Endothelial cell of umbilical vein (primary cell): ENCODE measurements at regions not wholly inside any gene's neighbourhood (a gene's known extent, or its start where the extent isn't known, plus 50 kb on each side); places are given as distances from the start of the nearest gene placed in this dataset.

Experiments used
- BruUV-seq: library from RNA; stranded (reverse); fragments of 400-500 nt; replicated peaks from 2 replicates; lab custom pipeline; 2021; lab: Mats Ljungman, UMichigan
- CTCF ChIA-PET: fragments of 300-600, 350-600 bp; sonication (Branson Sonifier 250); formaldehyde crosslinking; loops from one replicate; lab custom pipeline; 2021; ENCODE audit warnings: antibody characterized with exemption, inconsistent platforms; lab: Charles Lee
- POLR2A ChIA-PET: fragments of 300-600, 350-600 bp; sonication (Branson Sonifier 250); formaldehyde crosslinking; loops from one replicate; lab custom pipeline; 2021; ENCODE audit warnings: antibody characterized with exemption, inconsistent platforms; lab: Charles Lee
- DNase-seq: peaks from one replicate; pipeline ENCODE4 v3.0.0-alpha.2; 2011; ENCODE audit warnings: low read depth, low spot score
- FAIRE-seq: peaks from 2 replicates; lab custom pipeline; 2011; peaks lifted over from hg19 to GRCh38; lab: Jason Lieb, UNC
- H2AFZ ChIP-seq: 2 replicates; pipeline ENCODE4 v1.6.0; 2012; ENCODE audit warnings: low read depth, low read length, control low read depth, inconsistent platforms
- H3K27ac ChIP-seq: 2 replicates; pipeline ENCODE4 v1.5.1; 2011; ENCODE audit warnings: low read depth, mild to moderate bottlenecking, control low read depth, low read length, moderate library complexity; ENCODE audit not compliant: insufficient read depth
- H3K27me3 ChIP-seq, 2 experiments: 2 replicates each; pipeline versions ENCODE4 v1.6.0 to v1.6.1; 2011; ENCODE audit warnings: low read length in 2 of 2, mixed read lengths in 1 of 2; ENCODE audit not compliant: control insufficient read depth in 2 of 2, insufficient read depth in 2 of 2
- H3K36me3 ChIP-seq, 2 experiments: 2 replicates in 1 of 2; 3 replicates in 1 of 2; pipeline ENCODE4 v1.5.1; 2011; ENCODE audit warnings: low read length in 2 of 2, mild to moderate bottlenecking in 1 of 2, moderate library complexity in 1 of 2; ENCODE audit not compliant: control insufficient read depth in 2 of 2, insufficient read depth in 2 of 2; ENCODE audit errors: extremely low read depth in 1 of 2
- H3K4me1 ChIP-seq: 3 replicates; pipeline ENCODE4 v1.5.1; 2011; ENCODE audit warnings: mild to moderate bottlenecking, low read length; ENCODE audit not compliant: control insufficient read depth, insufficient read depth; ENCODE audit errors: extremely low read depth
- H3K4me2 ChIP-seq: 2 replicates; pipeline ENCODE4 v1.6.1; 2011; ENCODE audit warnings: low read length, control low read depth, mixed read lengths; ENCODE audit not compliant: insufficient read depth
- H3K4me3 ChIP-seq, 3 experiments: fragments of 200-600 bp in 1 of 3; sonication (generic), shearing (Covaris generic) in 1 of 3; replicated peaks in 1 of 3; 2 replicates each; pipeline ENCODE4 v1.5.1; 2011 to 2016; ENCODE audit warnings: control low read depth in 3 of 3, low read length in 3 of 3, mild to moderate bottlenecking in 2 of 3, inconsistent platforms in 1 of 3, low read depth in 1 of 3, moderate library complexity in 1 of 3; ENCODE audit not compliant: insufficient read depth in 1 of 3
- H3K79me2 ChIP-seq: 2 replicates; pipeline ENCODE4 v1.6.0; 2012; ENCODE audit warnings: low read length, inconsistent platforms; ENCODE audit not compliant: control insufficient read depth, insufficient read depth
- H3K9ac ChIP-seq: replicated peaks from 2 replicates; pipeline ENCODE3; 2011; ENCODE audit warnings: low read length, control low read depth; ENCODE audit not compliant: insufficient read depth; ENCODE audit errors: extremely low read depth
- H3K9me1 ChIP-seq: replicated peaks from 3 replicates; pipeline ENCODE4 v1.6.0; 2011; ENCODE audit warnings: mild to moderate bottlenecking, low read length; ENCODE audit not compliant: control insufficient read depth, insufficient read depth; ENCODE audit errors: extremely low read depth
- H3K9me3 ChIP-seq: replicated peaks from 2 replicates; pipeline ENCODE4 v1.5.1; 2012; ENCODE audit warnings: low read length, inconsistent platforms; ENCODE audit not compliant: control insufficient read depth, insufficient read depth
- H4K20me1 ChIP-seq: replicated peaks from 2 replicates; pipeline ENCODE3; 2011; ENCODE audit warnings: mild to moderate bottlenecking, low read length; ENCODE audit not compliant: control insufficient read depth, insufficient read depth; ENCODE audit errors: extremely low read depth
- CTCF ChIP-seq, 2 donors: IDR thresholded peaks; 1 replicate in 1 of 2; 2 replicates in 1 of 2; pipeline ENCODE4 v1.5.1; 2011; ENCODE audit warnings: low read length in 2 of 2, mild to moderate bottlenecking in 2 of 2, moderate library complexity in 2 of 2, control low read depth in 1 of 2, inconsistent platforms in 1 of 2, low read depth in 1 of 2; ENCODE audit not compliant: insufficient read depth in 1 of 2; ENCODE audit errors: extremely low read depth in 1 of 2
- EZH2 ChIP-seq: IDR thresholded peaks from 2 replicates; pipeline ENCODE4 v1.6.1; 2012; ENCODE audit warnings: borderline replicate concordance, low read depth, mild to moderate bottlenecking, moderate library complexity, low read length, inconsistent platforms; ENCODE audit not compliant: severe bottlenecking
- FOS ChIP-seq: IDR thresholded peaks from 2 replicates; pipeline ENCODE4 v1.6.1; 2011; ENCODE audit warnings: mild to moderate bottlenecking, low read length, moderate library complexity, borderline replicate concordance; ENCODE audit not compliant: insufficient read depth
- GATA2 ChIP-seq: IDR thresholded peaks from 2 replicates; pipeline ENCODE4 v1.7.0; 2011; ENCODE audit warnings: low read depth, mild to moderate bottlenecking, moderate library complexity, mixed read lengths, low read length; ENCODE audit not compliant: insufficient read length, insufficient read depth
- JUN ChIP-seq: IDR thresholded peaks from 2 replicates; pipeline ENCODE4 v1.6.1; 2011; ENCODE audit warnings: borderline replicate concordance, low read depth; ENCODE audit not compliant: insufficient read length, insufficient read depth
- MAX ChIP-seq: IDR thresholded peaks from 2 replicates; pipeline ENCODE4 v1.6.1; 2011; ENCODE audit not compliant: insufficient read depth, insufficient read length
- MYC ChIP-seq: IDR thresholded peaks from one replicate; pipeline ENCODE4 v1.6.1; 2011; ENCODE audit warnings: mild to moderate bottlenecking, low read depth, low read length
- POLR2A ChIP-seq: IDR thresholded peaks from 2 replicates; pipeline ENCODE4 v1.6.1; 2012; ENCODE audit warnings: low read depth, mild to moderate bottlenecking, control low read depth, low read length
- POLR2AphosphoS5 ChIP-seq: IDR thresholded peaks from 2 replicates; pipeline ENCODE4 v1.6.1; 2012; ENCODE audit warnings: low read depth, mild to moderate bottlenecking, control low read depth, low read length, moderate library complexity; ENCODE audit not compliant: insufficient read depth
- dilution Hi-C: fragments of 300-500 bp; cut with MboI; formaldehyde crosslinking; loops from one replicate; pipeline ENCODE4 v1.15.0; 2019; ENCODE audit warnings: low sequenced_read_pairs; ENCODE audit not compliant: extremely low pct_ligation_motif_present
- intact Hi-C: fragments of 100-400 bp; cut with micrococcal nuclease; formaldehyde crosslinking; loops from one replicate; pipeline ENCODE4 v1.10.0; 2022

- TF ChIP-seq EZH2 (no peak), FOS (no peak), MYC (no peak), CTCF (IDR thresholded peaks at IDR 0.05; ENCODE audit: extremely low read depth in 1 of 2, insufficient read depth in 1 of 2, low read depth in 1 of 2, low read length in 2 of 2) (no peak), POLR2A (no peak), JUN (no peak), POLR2AphosphoS5 (no peak), MAX (no peak), GATA2 (no peak)
- FAIRE-seq: no peak
- dilution Hi-C loops: loop anchor here (25.0 kb wide), 1 partner anchor 109 kb away; no protein-coding TSS in a partner anchor
- H3K9me3 ChIP-seq: no peaks in the 10 kb centered on the region
- H4K20me1 ChIP-seq: no peaks in the 10 kb centered on the region
- no peaks in the 10 kb centered on the region for H3K36me3 ChIP-seq
- peaks cover 17% of the 10 kb centered on the region for H3K4me1 ChIP-seq
- no peak overlapping the region for H3K9ac ChIP-seq
- H3K4me3 ChIP-seq: no peak overlapping the region
- no peaks in the 10 kb centered on the region for H3K27me3 ChIP-seq
- intact Hi-C loops: loop anchor here (2.0 kb wide), 2 partner anchors 17 to 243 kb away; no protein-coding TSS in a partner anchor
- H3K4me2 ChIP-seq: no peak overlapping the region
- BruUV-seq: no TSS peak
- H3K27ac ChIP-seq: no peak overlapping the region
- ChIA-PET POLR2A (interaction anchor here (0.6 kb wide), 1 partner anchor 185 kb away, joined by 6 read pairs; no protein-coding TSS in a partner anchor), CTCF (interaction anchor here (0.9 to 1.7 kb wide), 5 partner anchors 10 to 346 kb away, joined by 3 to 9 read pairs (median 3); no protein-coding TSS in a partner anchor)
- DNase-seq: no peak
- no peaks in the 10 kb centered on the region for H3K9me1 ChIP-seq
- no peaks in the 10 kb centered on the region for H3K79me2 ChIP-seq
- no peak overlapping the region for H2AFZ ChIP-seq
These were observed 235.9 kb upstream of the IRF2BP2 start for GRCh38 chr1:234845836-234846235.
